ENCODE measurements at regions not wholly inside any gene's neighbourhood (a gene's known extent, or its start where the extent isn't known, plus 50 kb on each side); places are given as distances from the start of the nearest gene placed in this dataset.
A peak's percentile ranks its signal among the peaks of the same experiment; 100 is the strongest.

- TF ChIP-seq CTCF (IDR thresholded peaks at IDR 0.05; ENCODE audit: insufficient read depth, low read depth, low read length), result no peak
- H3K4me3 ChIP-seq (ENCODE audit: low read depth, low read length), result peak overlapping the region; percentile 36
- DNase-seq (ENCODE audit: low read depth), result peak; percentile 55
These were observed 125.7 kb upstream of the GADD45A start for GRCh38 chr1:67559222-67559700.

- DNase-seq (ENCODE audit: low read depth), result peak; percentile 25
- no peak for TF ChIP-seq CTCF (IDR thresholded peaks at IDR 0.05; ENCODE audit: insufficient read depth, low read depth, low read length)
These were observed 124.3 kb upstream of the GADD45A start for GRCh38 chr1:67560580-67561255.

GRCh38 chr1:67561704-67562113 is 123.3 kb upstream of the GADD45A start:
- DNase-seq (ENCODE audit: low read depth), result peak; percentile 89
- H3K4me3 ChIP-seq (ENCODE audit: low read depth, low read length), result no peak overlapping the region
- TF ChIP-seq CTCF (IDR thresholded peaks at IDR 0.05; ENCODE audit: insufficient read depth, low read depth, low read length), result peak; percentile 93

More at GRCh38 chr1:67560580-67561255, 124.3 kb upstream of the GADD45A start:
- no peak overlapping the region for H3K4me3 ChIP-seq (ENCODE audit: low read depth, low read length)

GRCh38 chr1:67563684-67564083 is 121.3 kb upstream of the GADD45A start:
- TF ChIP-seq CTCF (IDR thresholded peaks at IDR 0.05; ENCODE audit: insufficient read depth, low read depth, low read length), result no peak
- H3K4me3 ChIP-seq (ENCODE audit: low read depth, low read length), result no peak overlapping the region
- DNase-seq (ENCODE audit: low read depth), result no peak

GRCh38 chr1:67564193-67564592 is 120.8 kb upstream of the GADD45A start:
- no peak for TF ChIP-seq CTCF (IDR thresholded peaks at IDR 0.05; ENCODE audit: insufficient read depth, low read depth, low read length)
- no peak overlapping the region for H3K4me3 ChIP-seq (ENCODE audit: low read depth, low read length)
- peak; percentile 90 for DNase-seq (ENCODE audit: low read depth)

- DNase-seq (ENCODE audit: low read depth), result no peak
These were observed 118.1 kb upstream of the GADD45A start for GRCh38 chr1:67566803-67567377.

More at GRCh38 chr1:67566803-67567377, 118.1 kb upstream of the GADD45A start:
- no peak overlapping the region for H3K4me3 ChIP-seq (ENCODE audit: low read depth, low read length)
- TF ChIP-seq CTCF (IDR thresholded peaks at IDR 0.05; ENCODE audit: insufficient read depth, low read depth, low read length), result no peak
